ENCODE measurements at regions not wholly inside any gene's neighbourhood (a gene's known extent, or its start where the extent isn't known, plus 50 kb on each side); places are given as distances from the start of the nearest gene placed in this dataset.

- no peaks in the 10 kb centered on the region for H3K36me3 ChIP-seq
- no peak for TF ChIP-seq CTCF (IDR thresholded peaks at IDR 0.05)
- peaks cover 8 to 23% of the 10 kb centered on the region in 2 experiments for H3K4me1 ChIP-seq (ENCODE audit: control insufficient read depth in 1 of 2, insufficient read depth in 1 of 2, low read depth in 1 of 2, low read length in 1 of 2)
- no peaks in the 10 kb centered on the region for H3K27me3 ChIP-seq
- H3K4me3 ChIP-seq (ENCODE audit: low read depth in 1 of 2, low read length in 1 of 2), result no peak overlapping the region
- no peak overlapping the region for H3K27ac ChIP-seq
- no peaks in the 10 kb centered on the region for H3K9me3 ChIP-seq
Measured at GRCh38 chr1:81409780-81410274, 390.9 kb upstream of the ADGRL2 start.

DNA sequence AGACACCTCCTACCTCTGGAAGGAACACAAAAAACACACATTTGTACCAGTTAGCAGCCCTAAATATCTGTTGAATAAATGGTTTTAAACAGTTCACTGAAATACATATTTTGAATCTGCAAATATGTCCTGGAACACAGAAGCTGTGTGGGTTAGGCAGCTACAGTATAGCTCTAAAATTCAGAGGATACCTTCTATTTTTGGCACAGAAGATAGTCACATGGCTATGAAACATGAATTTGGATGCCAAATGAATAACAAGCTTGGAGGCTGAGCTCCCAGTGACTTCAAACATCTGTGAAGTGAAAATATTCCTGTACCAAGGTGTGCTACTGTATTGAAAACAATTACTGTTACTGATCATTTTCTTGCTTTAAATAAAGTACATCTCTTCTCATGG is 391.5 kb upstream of the ADGRL2 start:
- H3K9me3 ChIP-seq, result no peaks in the 10 kb centered on the region
- no peak overlapping the region for H3K27ac ChIP-seq
- H3K4me3 ChIP-seq (ENCODE audit: low read depth in 1 of 2, low read length in 1 of 2), result no peak overlapping the region
- H3K4me1 ChIP-seq (ENCODE audit: control insufficient read depth in 1 of 2, insufficient read depth in 1 of 2, low read depth in 1 of 2, low read length in 1 of 2), result peaks cover 8 to 23% of the 10 kb centered on the region in 2 experiments
- no peaks in the 10 kb centered on the region for H3K27me3 ChIP-seq
- no peak for TF ChIP-seq CTCF (IDR thresholded peaks at IDR 0.05)
- no peaks in the 10 kb centered on the region for H3K36me3 ChIP-seq

GRCh38 chr1:81408419-81408818 is 392.3 kb upstream of the ADGRL2 start:
- Histone ChIP-seq H3K4me1 (ENCODE audit: control insufficient read depth in 1 of 2, insufficient read depth in 1 of 2, low read depth in 1 of 2, low read length in 1 of 2) (peaks cover 8 to 23% of the 10 kb centered on the region in 2 experiments), H3K27me3 (no peaks in the 10 kb centered on the region), H3K9me3 (no peaks in the 10 kb centered on the region), H3K4me3 (ENCODE audit: low read depth in 1 of 2, low read length in 1 of 2) (no peak overlapping the region), H3K27ac (no peak overlapping the region), H3K36me3 (no peaks in the 10 kb centered on the region)
- no peak for TF ChIP-seq CTCF (IDR thresholded peaks at IDR 0.05)

DNA sequence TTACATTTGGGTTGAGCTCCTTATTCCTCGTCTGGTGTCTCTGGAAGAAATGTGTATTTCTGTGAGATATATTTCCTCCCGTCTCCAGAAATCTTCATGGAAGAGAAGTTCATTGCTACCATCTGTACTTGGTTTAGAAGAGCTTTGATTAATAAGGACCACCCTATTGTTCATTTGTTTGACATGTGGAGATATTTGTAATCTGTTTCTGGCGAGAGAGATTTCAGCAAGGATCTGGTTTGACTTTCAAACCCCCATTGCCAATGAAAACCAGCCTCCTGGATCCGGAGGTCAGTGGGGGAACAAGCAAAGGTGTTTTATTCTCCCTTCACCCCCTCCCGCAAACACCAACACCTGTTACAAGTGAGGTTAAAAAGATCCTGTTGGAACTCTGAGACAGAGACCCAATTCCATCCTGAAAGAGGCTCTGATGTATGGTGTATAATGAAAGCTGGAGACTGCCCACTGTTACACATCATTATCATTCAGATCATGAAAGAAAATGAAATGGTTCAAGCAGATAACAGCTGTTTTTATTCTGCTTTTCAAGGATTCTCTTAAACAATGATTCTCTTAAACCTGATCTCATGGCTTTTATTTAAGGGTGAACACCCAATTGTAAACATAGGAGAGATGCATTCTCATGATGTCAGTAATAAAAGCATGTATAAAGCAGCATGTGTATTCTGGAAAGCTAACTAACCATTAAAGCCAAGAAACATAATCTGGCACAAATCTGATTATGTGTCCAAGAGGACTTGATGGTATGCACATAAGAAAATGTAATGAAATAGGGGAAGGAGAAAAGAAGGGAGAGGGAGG is 393.5 kb upstream of the ADGRL2 start:
- no peaks in the 10 kb centered on the region for H3K27me3 ChIP-seq
- H3K27ac ChIP-seq, result no peak overlapping the region
- no peaks in the 10 kb centered on the region for H3K9me3 ChIP-seq
- no peak for TF ChIP-seq CTCF (IDR thresholded peaks at IDR 0.05)
- no peak overlapping the region for H3K4me3 ChIP-seq (ENCODE audit: low read depth in 1 of 2, low read length in 1 of 2)
- H3K4me1 ChIP-seq (ENCODE audit: control insufficient read depth in 1 of 2, insufficient read depth in 1 of 2, low read depth in 1 of 2, low read length in 1 of 2), result peaks cover 8 to 23% of the 10 kb centered on the region in 2 experiments
- H3K36me3 ChIP-seq, result no peaks in the 10 kb centered on the region

DNA sequence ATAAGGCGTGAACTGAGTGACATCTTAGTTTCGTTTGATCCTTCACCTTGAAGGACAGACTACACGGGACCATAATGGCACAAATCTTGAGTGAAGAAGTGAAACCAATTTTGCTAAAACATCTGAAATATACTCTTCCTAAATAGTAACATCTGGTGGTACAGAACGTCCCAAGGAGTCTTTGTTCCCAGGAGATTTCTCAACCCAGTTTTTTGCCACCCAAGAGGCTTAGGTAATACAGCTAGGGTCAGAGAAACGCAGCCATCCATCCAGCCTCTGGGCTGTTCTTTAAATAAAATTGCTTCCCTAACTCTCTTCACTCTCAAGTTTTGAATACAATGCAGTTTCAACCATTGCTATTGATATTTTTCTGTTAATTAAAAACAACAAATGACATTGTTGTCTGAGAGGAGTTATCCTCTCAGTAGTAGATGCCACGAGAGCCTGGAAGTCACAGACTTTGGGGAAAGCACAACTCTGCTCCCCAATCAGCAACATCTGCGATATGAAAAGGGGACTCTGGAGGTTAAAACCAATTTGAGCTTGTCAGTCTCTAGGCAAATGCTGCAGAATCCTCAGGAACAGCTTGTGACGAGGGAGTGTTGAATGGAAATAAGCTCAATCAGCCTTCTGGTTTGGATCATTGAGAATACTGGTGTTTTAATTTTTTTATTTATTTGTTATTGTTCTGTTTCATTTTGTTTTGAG is 394.3 kb upstream of the ADGRL2 start:
- Histone ChIP-seq H3K27me3 (no peaks in the 10 kb centered on the region), H3K4me1 (ENCODE audit: control insufficient read depth in 1 of 2, insufficient read depth in 1 of 2, low read depth in 1 of 2, low read length in 1 of 2) (peaks cover 8 to 23% of the 10 kb centered on the region in 2 experiments), H3K36me3 (no peaks in the 10 kb centered on the region), H3K4me3 (ENCODE audit: low read depth in 1 of 2, low read length in 1 of 2) (no peak overlapping the region), H3K9me3 (no peaks in the 10 kb centered on the region), H3K27ac (no peak overlapping the region)
- no peak for TF ChIP-seq CTCF (IDR thresholded peaks at IDR 0.05)

Measured in neutrophil (primary cell).